ENCODE measurements at regions not wholly inside any gene's neighbourhood (a gene's known extent, or its start where the extent isn't known, plus 50 kb on each side); places are given as distances from the start of the nearest gene placed in this dataset.

DNA sequence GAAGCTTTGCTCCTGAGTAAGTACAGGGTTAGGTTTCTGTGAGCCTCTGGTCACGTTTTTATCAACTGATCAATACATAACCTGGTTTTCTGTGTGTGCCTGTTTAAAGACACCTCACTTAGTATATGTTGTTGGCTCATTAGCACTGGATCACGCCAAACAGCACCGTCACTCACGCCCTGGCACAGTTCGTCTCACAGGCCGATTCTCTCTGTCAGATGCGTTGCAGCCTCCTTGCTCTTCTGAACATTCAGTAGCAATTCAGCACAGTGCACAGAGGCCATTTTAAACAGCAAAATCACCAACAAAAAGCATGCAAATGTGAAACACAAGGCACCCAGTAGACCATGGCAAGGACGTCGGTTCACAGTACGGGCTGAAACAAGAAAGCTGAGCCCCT is 288.5 kb downstream of the IRS2 start:
- WGBS, 2 donors = 45 to 50% methylated on average over 10 of the region's 10 CpGs
- H3K27me3 ChIP-seq = no peaks in the 10 kb centered on the region

DNA sequence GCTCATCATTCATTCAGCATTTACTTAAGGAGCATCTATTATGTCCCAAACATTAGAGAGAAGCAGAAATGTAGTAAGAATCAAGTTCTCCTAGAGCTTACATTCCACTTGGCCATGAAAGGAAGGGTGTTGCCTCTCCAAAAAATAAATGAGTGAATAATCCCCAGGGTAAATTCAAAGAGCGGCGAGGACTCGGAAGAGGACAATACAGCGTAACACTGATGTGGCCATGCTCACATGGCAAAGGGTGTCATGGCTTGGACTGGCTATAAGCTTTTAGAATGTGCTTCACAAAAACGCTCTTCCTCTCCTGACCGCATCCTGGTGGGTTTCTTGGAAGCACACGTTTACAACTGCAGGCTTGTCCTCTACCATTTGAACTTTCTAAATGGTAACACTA is 290.2 kb downstream of the IRS2 start:
- TF ChIP-seq, protein P1, sequence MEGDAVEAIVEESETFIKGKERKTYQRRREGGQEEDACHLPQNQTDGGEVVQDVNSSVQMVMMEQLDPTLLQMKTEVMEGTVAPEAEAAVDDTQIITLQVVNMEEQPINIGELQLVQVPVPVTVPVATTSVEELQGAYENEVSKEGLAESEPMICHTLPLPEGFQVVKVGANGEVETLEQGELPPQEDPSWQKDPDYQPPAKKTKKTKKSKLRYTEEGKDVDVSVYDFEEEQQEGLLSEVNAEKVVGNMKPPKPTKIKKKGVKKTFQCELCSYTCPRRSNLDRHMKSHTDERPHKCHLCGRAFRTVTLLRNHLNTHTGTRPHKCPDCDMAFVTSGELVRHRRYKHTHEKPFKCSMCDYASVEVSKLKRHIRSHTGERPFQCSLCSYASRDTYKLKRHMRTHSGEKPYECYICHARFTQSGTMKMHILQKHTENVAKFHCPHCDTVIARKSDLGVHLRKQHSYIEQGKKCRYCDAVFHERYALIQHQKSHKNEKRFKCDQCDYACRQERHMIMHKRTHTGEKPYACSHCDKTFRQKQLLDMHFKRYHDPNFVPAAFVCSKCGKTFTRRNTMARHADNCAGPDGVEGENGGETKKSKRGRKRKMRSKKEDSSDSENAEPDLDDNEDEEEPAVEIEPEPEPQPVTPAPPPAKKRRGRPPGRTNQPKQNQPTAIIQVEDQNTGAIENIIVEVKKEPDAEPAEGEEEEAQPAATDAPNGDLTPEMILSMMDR (IDR thresholded peaks at IDR 0.05) = no peak
- no peak for TF ChIP-seq POLR2A (IDR thresholded peaks at IDR 0.05)
- Histone ChIP-seq H3K4me3 (no peak overlapping the region), H3K36me3 (replicated peaks in 1 of 2; ENCODE audit: insufficient read depth in 1 of 2, low read depth in 2 of 2) (no peaks in the 10 kb centered on the region), H3K9me3 (no peaks in the 10 kb centered on the region), H3K4me1 (no peaks in the 10 kb centered on the region), H3K27ac (no peak overlapping the region), H3K27me3 (no peaks in the 10 kb centered on the region)
- WGBS, 2 donors = 78 to 86% methylated on average over 7 of the region's 7 CpGs
- intact Hi-C loops (cut with DNase I) = no loop called here
- ATAC-seq (no peak), DNase-seq (no peak)

More for the DNA sequence above, 288.5 kb downstream of the IRS2 start:
- H3K9me3 ChIP-seq = no peaks in the 10 kb centered on the region
- ATAC-seq (no peak), DNase-seq (no peak)
- no peak for TF ChIP-seq POLR2A (IDR thresholded peaks at IDR 0.05)
- TF ChIP-seq, protein P1 (IDR thresholded peaks at IDR 0.05) = no peak
- H3K4me1 ChIP-seq = no peaks in the 10 kb centered on the region
- no peak overlapping the region for H3K4me3 ChIP-seq
- intact Hi-C loops (cut with DNase I) = no loop called here
- H3K36me3 ChIP-seq (replicated peaks in 1 of 2; ENCODE audit: insufficient read depth in 1 of 2, low read depth in 2 of 2) = no peaks in the 10 kb centered on the region
- no peak overlapping the region for H3K27ac ChIP-seq

DNA sequence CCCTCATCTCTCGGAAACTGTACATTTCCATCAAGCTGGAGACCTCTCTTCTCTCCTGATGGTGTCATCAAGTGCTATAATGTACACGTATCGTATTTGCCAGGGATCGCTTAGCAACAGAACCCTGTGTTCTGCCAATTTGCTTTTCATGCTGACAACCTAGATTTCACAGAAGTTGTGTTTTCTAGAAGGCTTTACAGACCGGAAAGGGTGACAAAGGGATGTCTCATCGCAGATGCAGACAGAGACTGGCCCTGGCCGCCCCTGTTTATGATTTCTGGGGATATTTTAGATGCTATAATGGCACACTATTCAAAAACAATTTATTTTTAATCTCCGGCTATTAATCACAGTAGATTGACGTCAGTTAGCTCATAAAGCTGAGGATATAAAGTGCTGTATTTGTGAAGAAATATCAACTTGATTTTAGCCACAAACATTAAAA is 291.4 kb downstream of the IRS2 start:
- WGBS, 2 donors = 63 to 71% methylated on average over 9 of the region's 9 CpGs
- no peak overlapping the region for H3K4me3 ChIP-seq
- no peak overlapping the region for H3K27ac ChIP-seq
- TF ChIP-seq, protein P1 (IDR thresholded peaks at IDR 0.05) = no peak
- no peaks in the 10 kb centered on the region for H3K36me3 ChIP-seq (replicated peaks in 1 of 2; ENCODE audit: insufficient read depth in 1 of 2, low read depth in 2 of 2)
- intact Hi-C loops (cut with DNase I) = no loop called here
- DNase-seq (no peak), ATAC-seq (no peak)
- no peaks in the 10 kb centered on the region for H3K27me3 ChIP-seq
- no peaks in the 10 kb centered on the region for H3K4me1 ChIP-seq
- H3K9me3 ChIP-seq = no peaks in the 10 kb centered on the region

DNA sequence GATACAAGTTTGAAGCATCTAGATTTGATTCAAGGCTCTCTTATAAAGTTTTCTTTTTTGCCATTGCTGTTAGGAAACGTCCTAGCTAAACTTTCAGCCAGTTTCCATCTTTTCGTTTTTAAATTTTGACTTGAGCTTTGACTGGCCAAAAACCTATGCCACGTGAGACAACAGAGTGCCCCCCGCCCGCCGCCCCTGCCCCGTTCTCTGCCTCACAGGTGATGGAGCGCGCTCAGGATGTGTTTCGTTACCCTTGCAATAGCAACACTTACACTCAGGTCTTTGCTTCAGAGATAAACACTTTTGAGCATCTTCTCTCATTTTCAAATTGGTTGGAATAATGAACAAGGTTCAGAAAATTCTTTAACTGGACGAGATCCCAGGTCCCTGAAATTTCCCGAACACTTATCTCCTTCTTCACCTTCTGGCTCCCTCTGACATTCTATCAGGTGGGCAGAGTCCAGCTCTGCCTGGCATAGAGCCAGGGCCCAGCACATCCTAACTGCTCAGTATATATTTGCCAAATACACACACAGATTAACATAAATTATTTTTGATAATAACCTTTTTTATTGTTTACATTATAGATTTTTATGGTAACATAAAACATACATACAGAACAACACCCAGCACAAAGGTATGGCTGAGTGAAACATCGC is 301.1 kb downstream of the IRS2 start:
- DNase-seq = no peak
- Histone ChIP-seq H3K27me3 (no peaks in the 10 kb centered on the region), H3K27ac (no peak overlapping the region), H3K4me1 (no peaks in the 10 kb centered on the region), H3K36me3 (replicated peaks in 1 of 2; ENCODE audit: insufficient read depth in 1 of 2, low read depth in 2 of 2) (no peaks in the 10 kb centered on the region), H3K9me3 (no peaks in the 10 kb centered on the region), H3K4me3 (no peak overlapping the region)
- intact Hi-C loops (cut with DNase I) = no loop called here
- no peak for TF ChIP-seq POLR2A (IDR thresholded peaks at IDR 0.05)
- TF ChIP-seq, protein P1 (IDR thresholded peaks at IDR 0.05) = no peak
- WGBS, 2 donors = 71 to 74% methylated on average over 13 of the region's 13 CpGs
- ATAC-seq = no peak

DNA sequence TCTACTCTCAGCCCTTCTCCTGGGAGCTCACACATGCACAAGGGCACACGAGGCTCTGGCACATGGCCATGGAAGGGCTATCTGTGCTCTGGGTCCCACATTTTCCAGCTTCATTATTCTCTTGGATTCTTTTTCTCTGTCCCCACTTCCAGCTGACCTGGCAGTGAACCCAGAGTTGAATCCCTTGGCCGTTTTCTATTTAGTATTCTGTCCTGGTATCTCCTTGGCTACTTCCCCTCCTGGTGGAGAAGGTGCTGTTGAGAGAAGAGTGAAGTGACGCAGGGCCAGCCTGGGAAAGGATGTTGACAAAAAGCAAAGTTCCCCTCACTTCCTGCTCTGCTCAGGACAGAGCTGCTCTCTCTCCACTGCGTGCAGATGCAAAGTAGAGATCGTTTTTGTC is 303.1 kb downstream of the IRS2 start:
- no peak for ATAC-seq

More for the DNA sequence above, 303.1 kb downstream of the IRS2 start:
- H3K4me1 ChIP-seq = no peaks in the 10 kb centered on the region
- no peaks in the 10 kb centered on the region for H3K9me3 ChIP-seq
- WGBS, 2 donors = 46 to 49% methylated on average over 5 of the region's 5 CpGs
- H3K4me3 ChIP-seq = no peak overlapping the region
- DNase-seq = no peak
- H3K27ac ChIP-seq = no peak overlapping the region
- no peaks in the 10 kb centered on the region for H3K36me3 ChIP-seq (replicated peaks in 1 of 2; ENCODE audit: insufficient read depth in 1 of 2, low read depth in 2 of 2)
- H3K27me3 ChIP-seq = no peaks in the 10 kb centered on the region
- no peak for TF ChIP-seq POLR2A (IDR thresholded peaks at IDR 0.05)
- TF ChIP-seq, protein P1 (IDR thresholded peaks at IDR 0.05) = no peak
- intact Hi-C loops (cut with DNase I) = no loop called here
